ENCODE measurements at regions not wholly inside any gene's neighbourhood (a gene's known extent, or its start where the extent isn't known, plus 50 kb on each side); places are given as distances from the start of the nearest gene placed in this dataset.

GRCh38 chr5:38726279-38726678 lies 119.5 kb upstream of the OSMR start:
- ChIA-PET POLR2A (no interaction called here), CTCF (interaction anchor here (0.8 to 1.1 kb wide), 3 partner anchors 43 to 305 kb away, joined by 3 to 6 read pairs (median 3); no protein-coding TSS in a partner anchor)
- no peak for TF ChIP-seq ZNF138 (tag by site-specific recombination; IDR thresholded peaks at IDR 0.05; ENCODE audit: borderline replicate concordance)
- TF ChIP-seq ZNF707 (tag by site-specific recombination; IDR thresholded peaks at IDR 0.05): no peak
- TF ChIP-seq ZNF140 (tag by site-specific recombination; IDR thresholded peaks at IDR 0.05): no peak
- no peak for TF ChIP-seq ZBTB48 (tag by site-specific recombination; IDR thresholded peaks at IDR 0.05)
- no peak for TF ChIP-seq ZNF2 (tag by site-specific recombination; IDR thresholded peaks at IDR 0.05)
- TF ChIP-seq ZBTB49 (tag by site-specific recombination; IDR thresholded peaks at IDR 0.05; ENCODE audit: low read depth): no peak
- TF ChIP-seq ZNF521 (tag by site-specific recombination; IDR thresholded peaks at IDR 0.05): no peak
- no peak for TF ChIP-seq ZNF639 (tag by site-specific recombination; IDR thresholded peaks at IDR 0.05)
- TF ChIP-seq ZNF280C (tag by site-specific recombination; IDR thresholded peaks at IDR 0.05): no peak
- TF ChIP-seq ZNF677 (tag by site-specific recombination; IDR thresholded peaks at IDR 0.05): no peak
- no peak for TF ChIP-seq ZNF121 (tag by site-specific recombination; IDR thresholded peaks at IDR 0.05)
- TF ChIP-seq ZNF292 (tag by site-specific recombination; IDR thresholded peaks at IDR 0.05; ENCODE audit: borderline replicate concordance, low read depth): no peak
- TF ChIP-seq ZNF366 (tag by site-specific recombination; conservative IDR thresholded peaks at IDR 0.05): no peak
- TF ChIP-seq ZNF10 (tag by site-specific recombination; IDR thresholded peaks at IDR 0.05): no peak
- TF ChIP-seq ZNF830 (tag by site-specific recombination; IDR thresholded peaks at IDR 0.05; ENCODE audit: low read depth): no peak
- no peak for TF ChIP-seq ZNF843 (tag by site-specific recombination; IDR thresholded peaks at IDR 0.05)
- TF ChIP-seq ZNF768 (tag by site-specific recombination; IDR thresholded peaks at IDR 0.05): no peak
- TF ChIP-seq ZNF561 (tag by site-specific recombination; IDR thresholded peaks at IDR 0.05; ENCODE audit: borderline replicate concordance): no peak
- TF ChIP-seq KLF16 (tag by site-specific recombination; IDR thresholded peaks at IDR 0.05): no peak
- H3K36me3 ChIP-seq (ENCODE audit: control insufficient read depth in 2 of 2, insufficient read depth in 1 of 2, low read length in 2 of 2): no peaks in the 10 kb centered on the region
- H3K4me1 ChIP-seq (ENCODE audit: control insufficient read depth, insufficient read depth, low read length): no peaks in the 10 kb centered on the region
- H3K9me3 ChIP-seq (ENCODE audit: control insufficient read depth, insufficient read depth, low read depth, low read length): no peaks in the 10 kb centered on the region
- no peak overlapping the region for H3K4me3 ChIP-seq (ENCODE audit: low read depth, low read length)
- no peak overlapping the region for H3K27ac ChIP-seq (ENCODE audit: extremely low read depth, low read depth, low read length)

- Histone ChIP-seq H3K36me3 (ENCODE audit: control insufficient read depth in 2 of 2, insufficient read depth in 1 of 2, low read length in 2 of 2) (no peaks in the 10 kb centered on the region), H3K4me3 (ENCODE audit: low read depth, low read length) (no peak overlapping the region), H3K27ac (ENCODE audit: extremely low read depth, low read depth, low read length) (no peak overlapping the region), H3K4me1 (ENCODE audit: control insufficient read depth, insufficient read depth, low read length) (no peaks in the 10 kb centered on the region), H3K9me3 (ENCODE audit: control insufficient read depth, insufficient read depth, low read depth, low read length) (no peaks in the 10 kb centered on the region)
- ChIA-PET POLR2A (no interaction called here), CTCF (no interaction called here)
- no peak for TF ChIP-seq ZNF670 (tag by site-specific recombination; IDR thresholded peaks at IDR 0.05; ENCODE audit: low read depth)
- TF ChIP-seq ZNF335 (tag by site-specific recombination; conservative IDR thresholded peaks at IDR 0.05): no peak
- no peak for TF ChIP-seq ZNF776 (tag by site-specific recombination; IDR thresholded peaks at IDR 0.05; ENCODE audit: borderline replicate concordance)
- no peak for TF ChIP-seq ZNF530 (tag by site-specific recombination; IDR thresholded peaks at IDR 0.05; ENCODE audit: low read depth)
- no peak for TF ChIP-seq ZNF561 (tag by site-specific recombination; IDR thresholded peaks at IDR 0.05; ENCODE audit: borderline replicate concordance)
- TF ChIP-seq HIC1 (tag by site-specific recombination; IDR thresholded peaks at IDR 0.05): no peak
- no peak for TF ChIP-seq ZNF211 (tag by site-specific recombination; IDR thresholded peaks at IDR 0.05; ENCODE audit: low read depth)
These were observed 117.8 kb upstream of the OSMR start for GRCh38 chr5:38728029-38728428.
